ENCODE measurements at regions not wholly inside any gene's neighbourhood (a gene's known extent, or its start where the extent isn't known, plus 50 kb on each side); places are given as distances from the start of the nearest gene placed in this dataset.

GRCh38 chr2:74052732-74053710 lies 68.3 kb downstream of the TET3 start:
- dilution Hi-C loops (cut with MboI; ENCODE audit: extremely low pct_ligation_motif_present, low sequenced_read_pairs), result no loop called here
- Histone ChIP-seq H4K20me1 (ENCODE audit: control insufficient read depth, extremely low read depth, insufficient read depth, low read length) (no peaks in the 10 kb centered on the region), H3K4me1 (ENCODE audit: control insufficient read depth, extremely low read depth, insufficient read depth, low read length) (peaks cover 6% of the 10 kb centered on the region), H3K9ac (ENCODE audit: control insufficient read depth, extremely low read depth, insufficient read depth, low read length) (no peak overlapping the region), H3K4me2 (ENCODE audit: control insufficient read depth, extremely low read depth, insufficient read depth, low read depth, low read length) (no peak overlapping the region), H3K9me3 (ENCODE audit: control insufficient read depth, low read depth, low read length) (no peaks in the 10 kb centered on the region), H2AFZ (ENCODE audit: control insufficient read depth, low read length) (no peak overlapping the region), H3K79me2 (ENCODE audit: control insufficient read depth, insufficient read depth, low read length) (peaks cover 11% of the 10 kb centered on the region), H3K27ac (ENCODE audit: control insufficient read depth, insufficient read depth, low read length) (no peak overlapping the region), H3K9me1 (ENCODE audit: control insufficient read depth, extremely low read depth, insufficient read depth, low read length) (no peaks in the 10 kb centered on the region), H3K4me3 (ENCODE audit: control insufficient read depth in 2 of 3, extremely low read depth in 1 of 3, insufficient read depth in 2 of 3, low read depth in 1 of 3, low read length in 3 of 3) (no peak overlapping the region), H3K36me3 (ENCODE audit: control insufficient read depth in 2 of 2, extremely low read depth in 1 of 2, insufficient read depth in 2 of 2, low read length in 2 of 2) (peaks cover 3% of the 10 kb centered on the region in 2 experiments), H3K27me3 (ENCODE audit: control insufficient read depth, extremely low read depth, insufficient read depth, low read length) (no peaks in the 10 kb centered on the region)
- no peak for TF ChIP-seq EZH2 (IDR thresholded peaks at IDR 0.05; ENCODE audit: low read length)
- no peak for TF ChIP-seq CTCF (optimal IDR thresholded peaks at IDR 0.05 in 1 of 3, IDR thresholded peaks at IDR 0.05 in 1 of 3, conservative IDR thresholded peaks at IDR 0.05 in 1 of 3; ENCODE audit: extremely low read depth in 1 of 3, insufficient read depth in 2 of 3, low read length in 3 of 3)
- DNase-seq (ENCODE audit: low read depth, low spot score), result no peak
- FAIRE-seq, result no peak

- peaks cover under 1 to 3% of the 10 kb centered on the region in 2 experiments for H3K36me3 ChIP-seq (ENCODE audit: control insufficient read depth in 2 of 2, extremely low read depth in 1 of 2, insufficient read depth in 2 of 2, low read length in 2 of 2)
- H3K4me1 ChIP-seq (ENCODE audit: control insufficient read depth, extremely low read depth, insufficient read depth, low read length), result no peaks in the 10 kb centered on the region
- dilution Hi-C loops (cut with MboI; ENCODE audit: extremely low pct_ligation_motif_present, low sequenced_read_pairs), result no loop called here
- TF ChIP-seq CTCF (optimal IDR thresholded peaks at IDR 0.05 in 1 of 3, IDR thresholded peaks at IDR 0.05 in 1 of 3, conservative IDR thresholded peaks at IDR 0.05 in 1 of 3; ENCODE audit: extremely low read depth in 1 of 3, insufficient read depth in 2 of 3, low read length in 3 of 3) (no peak), EZH2 (IDR thresholded peaks at IDR 0.05; ENCODE audit: low read length) (no peak)
- FAIRE-seq, result no peak
- no peak overlapping the region for H3K27ac ChIP-seq (ENCODE audit: control insufficient read depth, insufficient read depth, low read length)
- no peaks in the 10 kb centered on the region for H3K9me3 ChIP-seq (ENCODE audit: control insufficient read depth, low read depth, low read length)
- H3K27me3 ChIP-seq (ENCODE audit: control insufficient read depth, extremely low read depth, insufficient read depth, low read length), result no peaks in the 10 kb centered on the region
- peaks cover 9% of the 10 kb centered on the region for H3K79me2 ChIP-seq (ENCODE audit: control insufficient read depth, insufficient read depth, low read length)
- no peak overlapping the region for H3K9ac ChIP-seq (ENCODE audit: control insufficient read depth, extremely low read depth, insufficient read depth, low read length)
- no peak overlapping the region for H3K4me2 ChIP-seq (ENCODE audit: control insufficient read depth, extremely low read depth, insufficient read depth, low read depth, low read length)
- H3K4me3 ChIP-seq (ENCODE audit: control insufficient read depth in 2 of 3, extremely low read depth in 1 of 3, insufficient read depth in 2 of 3, low read depth in 1 of 3, low read length in 3 of 3), result no peak overlapping the region
- no peaks in the 10 kb centered on the region for H3K9me1 ChIP-seq (ENCODE audit: control insufficient read depth, extremely low read depth, insufficient read depth, low read length)
- no peak for DNase-seq (ENCODE audit: low read depth, low spot score)
- H4K20me1 ChIP-seq (ENCODE audit: control insufficient read depth, extremely low read depth, insufficient read depth, low read length), result no peaks in the 10 kb centered on the region
- no peak overlapping the region for H2AFZ ChIP-seq (ENCODE audit: control insufficient read depth, low read length)
These were observed 69.4 kb downstream of the TET3 start for GRCh38 chr2:74053959-74054715.
